H9 (cell line): ENCODE measurements at regions not wholly inside any gene's neighbourhood (a gene's known extent, or its start where the extent isn't known, plus 50 kb on each side); places are given as distances from the start of the nearest gene placed in this dataset.
"Not testable (repeated sequence)": the region's sequence is repeated elsewhere in the genome, so short reads cannot be mapped to it uniquely, and the experiment has no call there.

ENCODE experiments used
- DNase-seq: peaks from one replicate; pipeline ENCODE4 v3.0.0-alpha.2; 2017
- H2AFZ ChIP-seq: one replicate; pipeline ENCODE4 v1.6.1; 2013; ENCODE audit warnings: mild to moderate bottlenecking, low read length, control low read depth, moderate library complexity
- H2AK5ac ChIP-seq: 2 replicates; pipeline ENCODE4 v1.6.1; 2013; ENCODE audit warnings: low read length, control low read depth, mixed read lengths; ENCODE audit not compliant: insufficient read length
- H2BK120ac ChIP-seq: one replicate; pipeline ENCODE4 v1.6.1; 2013; ENCODE audit warnings: low read depth, mild to moderate bottlenecking, low read length, control low read depth, inconsistent platforms; ENCODE audit not compliant: poor library complexity, severe bottlenecking
- H2BK12ac ChIP-seq: 2 replicates; pipeline ENCODE4 v1.6.1; 2013; ENCODE audit warnings: low read length, control low read depth, mixed read lengths, low read depth; ENCODE audit not compliant: insufficient read length
- H2BK15ac ChIP-seq: 2 replicates; pipeline ENCODE4 v1.6.1; 2013; ENCODE audit warnings: low read depth, low read length, control low read depth
- H2BK20ac ChIP-seq: one replicate; pipeline ENCODE4 v1.6.1; 2013; ENCODE audit warnings: low read depth, mild to moderate bottlenecking, low read length, control low read depth, inconsistent platforms; ENCODE audit not compliant: poor library complexity, severe bottlenecking
- H2BK5ac ChIP-seq: 2 replicates; pipeline ENCODE4 v1.6.1; 2013; ENCODE audit warnings: low read length, control low read depth, mixed read lengths; ENCODE audit not compliant: insufficient read length
- H3K14ac ChIP-seq: 2 replicates; pipeline ENCODE4 v1.6.1; 2013; ENCODE audit warnings: low read length, control low read depth; ENCODE audit not compliant: insufficient read depth
- H3K18ac ChIP-seq: 2 replicates; pipeline ENCODE4 v1.6.1; 2013; ENCODE audit warnings: low read depth, mild to moderate bottlenecking, mixed read lengths, low read length, control low read depth; ENCODE audit not compliant: insufficient read length
- H3K23ac ChIP-seq: 2 replicates; pipeline ENCODE4 v1.6.1; 2013; ENCODE audit warnings: low read length, control low read depth, mixed read lengths, low read depth; ENCODE audit not compliant: insufficient read length
- H3K23me2 ChIP-seq: 2 replicates; pipeline ENCODE4 v1.6.1; 2013; ENCODE audit warnings: low read depth, mild to moderate bottlenecking, mixed read lengths, low read length, control low read depth; ENCODE audit not compliant: insufficient read length, poor library complexity, severe bottlenecking
- H3K27ac ChIP-seq: 2 replicates; pipeline ENCODE4 v1.5.1; 2013; ENCODE audit warnings: low read length, control low read depth, mixed read lengths, low read depth; ENCODE audit not compliant: insufficient read length
- H3K27me3 ChIP-seq: 2 replicates; pipeline ENCODE4 v1.6.1; 2013; ENCODE audit warnings: low read length, control low read depth, inconsistent platforms; ENCODE audit not compliant: insufficient read depth
- H3K4ac ChIP-seq: 2 replicates; pipeline ENCODE4 v1.6.1; 2013; ENCODE audit warnings: low read depth, mild to moderate bottlenecking, control low read depth, inconsistent platforms, low read length, moderate library complexity
- H3K4me1 ChIP-seq: 2 replicates; pipeline ENCODE4 v1.6.1; 2013; ENCODE audit warnings: low read length, control low read depth, inconsistent platforms; ENCODE audit not compliant: insufficient read depth
- H3K4me2 ChIP-seq: 2 replicates; pipeline ENCODE4 v1.6.1; 2013; ENCODE audit warnings: low read length, control low read depth, mixed read lengths; ENCODE audit not compliant: insufficient read length, insufficient read depth
- H3K56ac ChIP-seq: 2 replicates; pipeline ENCODE4 v1.6.1; 2013; ENCODE audit warnings: low read depth, mild to moderate bottlenecking, mixed read lengths, low read length, control low read depth; ENCODE audit not compliant: insufficient read length
- H3K79me1 ChIP-seq: 2 replicates; pipeline ENCODE4 v1.6.1; 2013; ENCODE audit warnings: low read depth, mild to moderate bottlenecking, moderate library complexity, low read length, control low read depth, inconsistent platforms; ENCODE audit not compliant: insufficient read depth, poor library complexity, severe bottlenecking
- H3K79me2 ChIP-seq: 2 replicates; pipeline ENCODE4 v1.6.1; 2013; ENCODE audit warnings: low read length, control low read depth, inconsistent platforms; ENCODE audit not compliant: insufficient read depth
- H3K9ac ChIP-seq: 2 replicates; pipeline ENCODE4 v1.6.1; 2013; ENCODE audit warnings: low read length, control low read depth, mixed read lengths; ENCODE audit not compliant: insufficient read length; ENCODE audit errors: extremely low read depth
- H3K9me3 ChIP-seq: one replicate; pipeline ENCODE4 v1.6.1; 2013; ENCODE audit warnings: low read depth, low read length, inconsistent platforms; ENCODE audit not compliant: control insufficient read depth
- H3T11ph ChIP-seq: one replicate; pipeline ENCODE4 v1.6.1; 2013; ENCODE audit warnings: mild to moderate bottlenecking, low read length, control low read depth, inconsistent platforms
- H4K20me1 ChIP-seq: one replicate; pipeline ENCODE4 v1.6.1; 2013; ENCODE audit not compliant: control insufficient read depth, insufficient read length, insufficient read depth
- H4K5ac ChIP-seq: 2 replicates; pipeline ENCODE4 v1.6.1; 2013; ENCODE audit warnings: low read depth, mild to moderate bottlenecking, mixed read lengths, low read length, control low read depth; ENCODE audit not compliant: insufficient read length
- H4K8ac ChIP-seq: replicated peaks from 2 replicates; pipeline ENCODE4 v1.6.1; 2013; ENCODE audit warnings: low read length, control low read depth, mixed read lengths, low read depth; ENCODE audit not compliant: insufficient read length
- H4K91ac ChIP-seq: 2 replicates; pipeline ENCODE4 v1.6.1; 2013; ENCODE audit warnings: low read depth, mild to moderate bottlenecking, moderate library complexity, mixed read lengths, low read length, control low read depth; ENCODE audit not compliant: insufficient read length
- H3K27ac Mint-ChIP-seq, 3 experiments: 2 replicates in 2 of 3; 3 replicates in 1 of 3; pipeline ENCODE4 v1.8.0; 2020 to 2021; ENCODE audit warnings: mixed read lengths in 3 of 3, mild to moderate bottlenecking in 1 of 3, moderate library complexity in 1 of 3
- H3K27me3 Mint-ChIP-seq: 2 replicates; pipeline ENCODE4 v1.8.0; 2021; ENCODE audit warnings: low read depth, mild to moderate bottlenecking, moderate library complexity, mixed read lengths
- H3K36me3 Mint-ChIP-seq, 3 experiments: 2 replicates in 2 of 3; 3 replicates in 1 of 3; pipeline ENCODE4 v1.8.0; 2020 to 2021; ENCODE audit warnings: low read depth in 3 of 3, mixed read lengths in 3 of 3; ENCODE audit not compliant: insufficient read depth in 1 of 3
- H3K4me1 Mint-ChIP-seq, 2 experiments: 2 replicates each; pipeline ENCODE4 v1.8.0; 2020; ENCODE audit warnings: mixed read lengths in 2 of 2
- H3K4me3 Mint-ChIP-seq, 2 experiments: 2 replicates in 1 of 2; 3 replicates in 1 of 2; pipeline ENCODE4 v1.8.0; 2020 to 2021; ENCODE audit warnings: mild to moderate bottlenecking in 2 of 2, mixed read lengths in 2 of 2, moderate library complexity in 1 of 2
- H3K9me3 Mint-ChIP-seq, 2 experiments: 2 replicates in 1 of 2; 3 replicates in 1 of 2; pipeline ENCODE4 v1.8.0; 2020; ENCODE audit warnings: mild to moderate bottlenecking in 2 of 2, mixed read lengths in 2 of 2, moderate library complexity in 1 of 2
- WGBS: extraction: QIAGEN DNeasy Blood & Tissue Kit; methylation state at CpG from one replicate; pipeline ENCODE4 v1.1.7; 2013; ENCODE audit warnings: missing lambda C conversion rate, low lambda C conversion rate, mixed read lengths; ENCODE audit not compliant: insufficient read length; ENCODE audit errors: extremely low coverage; 5-methylcytosine and 5-hydroxymethylcytosine counted together
- TF ChIP-seq, protein P1 (sequence below): fragments of 200-600 bp; sonication (generic); conservative IDR thresholded peaks from 3 replicates; pipeline ENCODE4 v1.8.0; 2021; ENCODE audit warnings: antibody characterized with exemption, mild to moderate bottlenecking

GRCh38 chr12:13900718-13901117, 80.7 kb downstream of the GRIN2B start:
- H3K18ac ChIP-seq = no peak overlapping the region
- no peaks in the 10 kb centered on the region for H3K79me2 ChIP-seq
- no peak overlapping the region for H3K23ac ChIP-seq
- H4K5ac ChIP-seq = no peak overlapping the region
- H2BK15ac ChIP-seq = no peak overlapping the region
- H3K27ac ChIP-seq = no peak overlapping the region
- no peak overlapping the region for H2AFZ ChIP-seq
- H3K9me3 ChIP-seq = no peaks in the 10 kb centered on the region
- peaks cover 9 to 11% of the 10 kb centered on the region in 2 experiments for H3K9me3 Mint-ChIP-seq
- H3K4me1 ChIP-seq = no peaks in the 10 kb centered on the region
- TF ChIP-seq, protein P1, sequence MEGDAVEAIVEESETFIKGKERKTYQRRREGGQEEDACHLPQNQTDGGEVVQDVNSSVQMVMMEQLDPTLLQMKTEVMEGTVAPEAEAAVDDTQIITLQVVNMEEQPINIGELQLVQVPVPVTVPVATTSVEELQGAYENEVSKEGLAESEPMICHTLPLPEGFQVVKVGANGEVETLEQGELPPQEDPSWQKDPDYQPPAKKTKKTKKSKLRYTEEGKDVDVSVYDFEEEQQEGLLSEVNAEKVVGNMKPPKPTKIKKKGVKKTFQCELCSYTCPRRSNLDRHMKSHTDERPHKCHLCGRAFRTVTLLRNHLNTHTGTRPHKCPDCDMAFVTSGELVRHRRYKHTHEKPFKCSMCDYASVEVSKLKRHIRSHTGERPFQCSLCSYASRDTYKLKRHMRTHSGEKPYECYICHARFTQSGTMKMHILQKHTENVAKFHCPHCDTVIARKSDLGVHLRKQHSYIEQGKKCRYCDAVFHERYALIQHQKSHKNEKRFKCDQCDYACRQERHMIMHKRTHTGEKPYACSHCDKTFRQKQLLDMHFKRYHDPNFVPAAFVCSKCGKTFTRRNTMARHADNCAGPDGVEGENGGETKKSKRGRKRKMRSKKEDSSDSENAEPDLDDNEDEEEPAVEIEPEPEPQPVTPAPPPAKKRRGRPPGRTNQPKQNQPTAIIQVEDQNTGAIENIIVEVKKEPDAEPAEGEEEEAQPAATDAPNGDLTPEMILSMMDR = no peak
- H4K8ac ChIP-seq = no peak overlapping the region
- peaks cover 0 to 9% (median 9%) of the 10 kb centered on the region in 3 experiments; a peak in 5 of 7 replicates for H3K36me3 Mint-ChIP-seq
- no peak overlapping the region for H3K4me2 ChIP-seq
- no peak overlapping the region for H2BK120ac ChIP-seq
- H2BK5ac ChIP-seq = no peak overlapping the region
- no peak overlapping the region for H2BK12ac ChIP-seq
- no peak overlapping the region for H3K56ac ChIP-seq
- peaks cover 0 to under 1% of the 10 kb centered on the region in 2 experiments; a peak in 2 of 4 replicates for H3K4me1 Mint-ChIP-seq
- no peak overlapping the region for H3K4me3 Mint-ChIP-seq
- H2BK20ac ChIP-seq = no peak overlapping the region
- H3K14ac ChIP-seq = no peak overlapping the region
- H3K27ac Mint-ChIP-seq = no peak overlapping the region
- H3K27me3 ChIP-seq = no peaks in the 10 kb centered on the region
- no peak overlapping the region for H4K91ac ChIP-seq
- no peak for DNase-seq
- no peak overlapping the region for H2AK5ac ChIP-seq
- no peaks in the 10 kb centered on the region for H3K23me2 ChIP-seq
- H3K27me3 Mint-ChIP-seq = no peaks in the 10 kb centered on the region
- no CpG with 5 or more reads among the region's 3 CpGs for WGBS
- H3K79me1 ChIP-seq = no peaks in the 10 kb centered on the region
- H3K9ac ChIP-seq = no peak overlapping the region
- no peak overlapping the region for H3K4ac ChIP-seq
- H4K20me1 ChIP-seq = no peaks in the 10 kb centered on the region
- no peak overlapping the region for H3T11ph ChIP-seq

- H3K23ac ChIP-seq, H2BK12ac ChIP-seq, H3K23me2 ChIP-seq, H3K27ac Mint-ChIP-seq, H3K27ac ChIP-seq, H4K8ac ChIP-seq, H3K4ac ChIP-seq, H3T11ph ChIP-seq, H2BK20ac ChIP-seq, H3K9me3 ChIP-seq, H3K79me2 ChIP-seq, H3K27me3 Mint-ChIP-seq, H3K14ac ChIP-seq, H3K4me1 ChIP-seq, H3K9me3 Mint-ChIP-seq, H3K18ac ChIP-seq, H3K27me3 ChIP-seq, H3K4me3 Mint-ChIP-seq, H2BK120ac ChIP-seq, H3K4me1 Mint-ChIP-seq, H3K79me1 ChIP-seq, H3K4me2 ChIP-seq, H2BK15ac ChIP-seq, H4K5ac ChIP-seq, H4K20me1 ChIP-seq, H3K9ac ChIP-seq, H4K91ac ChIP-seq, H3K36me3 Mint-ChIP-seq, H2AFZ ChIP-seq, H2BK5ac ChIP-seq, H2AK5ac ChIP-seq, DNase-seq, H3K56ac ChIP-seq: not testable (repeated sequence)
- no CpG with 5 or more reads among the region's 5 CpGs for WGBS
Observed at GRCh38 chr12:13898387-13898786, 83.0 kb downstream of the GRIN2B start.
